CD14-positive monocyte (primary cell): ENCODE measurements at regions not wholly inside any gene's neighbourhood (a gene's known extent, or its start where the extent isn't known, plus 50 kb on each side); places are given as distances from the start of the nearest gene placed in this dataset.

ENCODE experiments used
- DNase-seq, 3 donors: peaks; one replicate each; pipeline ENCODE4 v3.0.0-alpha.2; 2011 to 2022
- H2AFZ ChIP-seq: 2 replicates; pipeline ENCODE4 v1.6.0; 2012; ENCODE audit warnings: mild to moderate bottlenecking, low read depth, low read length, inconsistent platforms; ENCODE audit not compliant: insufficient read depth, poor library complexity, severe bottlenecking
- H3K27ac ChIP-seq, 2 donors: 1 replicate in 1 of 2; 2 replicates in 1 of 2; pipeline ENCODE4 v1.5.1; 2012 to 2013; ENCODE audit warnings: low read length in 2 of 2, control low read depth in 1 of 2, inconsistent platforms in 1 of 2, low read depth in 1 of 2, mild to moderate bottlenecking in 1 of 2
- H3K27me3 ChIP-seq, 2 donors: one replicate each; pipeline versions ENCODE4 v1.6.0 to v1.6.1; 2011 to 2013; ENCODE audit warnings: low read length in 2 of 2; ENCODE audit not compliant: control insufficient read depth in 2 of 2, insufficient read depth in 2 of 2
- H3K36me3 ChIP-seq, 2 donors: replicated peaks in 1 of 2; 1 replicate in 1 of 2; 2 replicates in 1 of 2; pipeline versions ENCODE4 v1.5.1 to v1.6.1; 2012 to 2013; ENCODE audit warnings: low read length in 2 of 2, control low read depth in 1 of 2, inconsistent platforms in 1 of 2, mild to moderate bottlenecking in 1 of 2; ENCODE audit not compliant: insufficient read depth in 2 of 2, control insufficient read depth in 1 of 2
- H3K4me1 ChIP-seq, 2 donors: 1 replicate in 1 of 2; 2 replicates in 1 of 2; pipeline versions ENCODE4 v1.5.1 to v1.6.1; 2012 to 2013; ENCODE audit warnings: low read length in 2 of 2, control low read depth in 1 of 2, inconsistent platforms in 1 of 2, mild to moderate bottlenecking in 1 of 2, moderate library complexity in 1 of 2; ENCODE audit not compliant: insufficient read depth in 2 of 2, control insufficient read depth in 1 of 2
- H3K4me2 ChIP-seq: replicated peaks from 2 replicates; pipeline ENCODE3; 2012; ENCODE audit warnings: low read length, moderate library complexity, mild to moderate bottlenecking; ENCODE audit not compliant: poor library complexity, severe bottlenecking; ENCODE audit errors: extremely low read depth
- H3K4me3 ChIP-seq, 3 experiments: fragments of 200-600 bp in 1 of 3; sonication (generic) in 1 of 3; replicated peaks in 1 of 3; 1 replicate in 2 of 3; 2 replicates in 1 of 3; pipeline ENCODE4 v1.5.1; 2011 to 2013; ENCODE audit warnings: low read length in 3 of 3, mild to moderate bottlenecking in 3 of 3, control low read depth in 2 of 3, low read depth in 2 of 3, inconsistent platforms in 1 of 3, moderate library complexity in 1 of 3
- H3K79me2 ChIP-seq: 2 replicates; pipeline ENCODE4 v1.6.0; 2012; ENCODE audit warnings: mild to moderate bottlenecking, control low read depth, inconsistent platforms, low read length, moderate library complexity; ENCODE audit not compliant: insufficient read depth
- H3K9ac ChIP-seq: 2 replicates; pipeline ENCODE4 v1.6.0; 2017; ENCODE audit warnings: low read length, mild to moderate bottlenecking; ENCODE audit not compliant: insufficient read depth, poor library complexity, severe bottlenecking
- H3K9me3 ChIP-seq, 2 donors: replicated peaks in 1 of 2; 1 replicate in 1 of 2; 2 replicates in 1 of 2; pipeline versions ENCODE4 v1.5.1 to v1.6.1; 2012 to 2013; ENCODE audit warnings: low read length in 2 of 2, control low read depth in 1 of 2; ENCODE audit not compliant: control insufficient read depth in 1 of 2, insufficient read depth in 1 of 2
- H4K20me1 ChIP-seq: 2 replicates; pipeline ENCODE4 v1.6.0; 2012; ENCODE audit warnings: mild to moderate bottlenecking, low read length, control low read depth, moderate library complexity; ENCODE audit not compliant: insufficient read depth
- H3K27ac Mint-ChIP-seq, 7 donors: one replicate each; pipeline ENCODE4 v1.8.0; 2020; ENCODE audit warnings: mild to moderate bottlenecking in 7 of 7, mixed read lengths in 7 of 7, moderate library complexity in 6 of 7, inconsistent platforms in 2 of 7
- H3K27me3 Mint-ChIP-seq, 3 donors: one replicate each; pipeline ENCODE4 v1.8.0; 2021 to 2022; ENCODE audit warnings: low read depth in 3 of 3, mild to moderate bottlenecking in 3 of 3, mixed read lengths in 3 of 3, moderate library complexity in 3 of 3, inconsistent platforms in 1 of 3
- H3K36me3 Mint-ChIP-seq, 2 donors: one replicate each; pipeline ENCODE4 v1.8.0; 2020; ENCODE audit warnings: mixed read lengths in 2 of 2, inconsistent platforms in 1 of 2, mild to moderate bottlenecking in 1 of 2
- H3K4me1 Mint-ChIP-seq: one replicate; pipeline ENCODE4 v1.8.0; 2020; ENCODE audit warnings: mild to moderate bottlenecking, mixed read lengths
- H3K4me3 Mint-ChIP-seq, 2 donors: one replicate each; pipeline ENCODE4 v1.8.0; 2020; ENCODE audit warnings: mild to moderate bottlenecking in 2 of 2, mixed read lengths in 2 of 2, moderate library complexity in 1 of 2
- H3K9me3 Mint-ChIP-seq, 7 donors: one replicate each; pipeline ENCODE4 v1.8.0; 2020 to 2022; ENCODE audit warnings: mixed read lengths in 7 of 7, mild to moderate bottlenecking in 6 of 7, moderate library complexity in 6 of 7, inconsistent platforms in 2 of 7
- CTCF ChIP-seq: fragments of 200-600 bp; IDR thresholded peaks from one replicate; pipeline ENCODE4 v1.8.0; 2022; ENCODE audit warnings: antibody characterized with exemption, mild to moderate bottlenecking
- WGBS: methylation state at CpG from one replicate; pipeline ENCODE4 v1.1.5; 2013; ENCODE audit warnings: missing lambda C conversion rate; ENCODE audit not compliant: insufficient coverage; 5-methylcytosine and 5-hydroxymethylcytosine counted together
- intact Hi-C, 2 donors: fragments of 100-400 bp; cut with micrococcal nuclease; formaldehyde crosslinking; loops; one replicate each; pipeline versions ENCODE4 v1.15.0 to v1.15.1; 2023

DNA sequence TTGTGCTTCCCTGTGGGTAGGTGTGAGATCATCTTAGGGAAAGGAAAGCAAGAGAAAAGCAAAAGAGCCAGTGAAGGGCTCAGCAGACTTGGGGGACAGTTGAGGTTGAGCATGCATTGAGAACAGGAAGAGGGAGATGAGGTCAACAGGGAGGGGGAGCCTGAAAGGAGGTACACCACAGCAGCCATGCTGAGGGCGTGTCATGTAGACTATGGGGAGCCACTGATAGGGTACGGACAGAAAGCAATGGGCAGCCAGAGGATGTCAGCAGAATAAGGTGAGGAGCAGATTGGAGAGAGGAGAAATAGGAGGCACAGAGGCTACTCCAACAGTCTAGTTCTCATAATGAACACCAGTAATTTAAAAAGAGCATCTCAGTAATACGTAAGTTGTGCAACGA, 351.1 kb upstream of the HTR1E start:
- H3K9ac ChIP-seq: no peak overlapping the region
- no peak overlapping the region for H3K4me3 ChIP-seq
- H3K79me2 ChIP-seq: no peaks in the 10 kb centered on the region
- WGBS: 67% methylated on average over 1 of the region's 4 CpGs
- no peaks in the 10 kb centered on the region for H3K27me3 Mint-ChIP-seq
- H3K27ac Mint-ChIP-seq: no peak overlapping the region
- no peak for DNase-seq
- no peaks in the 10 kb centered on the region for H3K4me1 Mint-ChIP-seq
- TF ChIP-seq CTCF: no peak
- no peaks in the 10 kb centered on the region for H3K36me3 Mint-ChIP-seq
- intact Hi-C loops: no loop called here
- no peaks in the 10 kb centered on the region for H3K4me1 ChIP-seq
- peaks cover 8 to 41% (median 25%) of the 10 kb centered on the region in 7 donors for H3K9me3 Mint-ChIP-seq
- H3K4me3 Mint-ChIP-seq: no peak overlapping the region
- no peak overlapping the region for H2AFZ ChIP-seq
- H4K20me1 ChIP-seq: no peaks in the 10 kb centered on the region
- H3K9me3 ChIP-seq: peaks cover 34 to 46% of the 10 kb centered on the region in 2 donors
- no peaks in the 10 kb centered on the region for H3K36me3 ChIP-seq
- H3K4me2 ChIP-seq: no peak overlapping the region
- no peak overlapping the region for H3K27ac ChIP-seq
- H3K27me3 ChIP-seq: no peaks in the 10 kb centered on the region

GRCh38 chr6:86581833-86582232, 355.5 kb upstream of the HTR1E start:
- Histone ChIP-seq H3K9ac (no peak overlapping the region), H2AFZ (no peak overlapping the region), H3K79me2 (no peaks in the 10 kb centered on the region), H3K4me1 (no peaks in the 10 kb centered on the region), H3K4me3 (no peak overlapping the region), H3K4me2 (no peak overlapping the region), H4K20me1 (no peaks in the 10 kb centered on the region), H3K36me3 (no peaks in the 10 kb centered on the region), H3K27ac (no peak overlapping the region), H3K9me3 (peaks cover 28 to 39% of the 10 kb centered on the region in 2 donors), H3K27me3 (no peaks in the 10 kb centered on the region)
- no peaks in the 10 kb centered on the region for H3K36me3 Mint-ChIP-seq
- 84% methylated on average over 3 of the region's 3 CpGs for WGBS
- intact Hi-C loops: no loop called here
- peaks cover 15 to 49% (median 24%) of the 10 kb centered on the region in 7 donors for H3K9me3 Mint-ChIP-seq
- H3K27ac Mint-ChIP-seq: no peak overlapping the region
- no peaks in the 10 kb centered on the region for H3K4me1 Mint-ChIP-seq
- H3K27me3 Mint-ChIP-seq: no peaks in the 10 kb centered on the region
- no peak for DNase-seq
- H3K4me3 Mint-ChIP-seq: no peak overlapping the region
- TF ChIP-seq CTCF: no peak
